ENCODE measurements at regions not wholly inside any gene's neighbourhood (a gene's known extent, or its start where the extent isn't known, plus 50 kb on each side); places are given as distances from the start of the nearest gene placed in this dataset.

- TF ChIP-seq TAF1 (IDR thresholded peaks at IDR 0.05; ENCODE audit: borderline replicate concordance, insufficient read depth, low read length) (no peak), POLR2AphosphoS5 (IDR thresholded peaks at IDR 0.05; ENCODE audit: low read depth, low read length) (no peak)
These were observed 266.4 kb upstream of the RPL38 start for GRCh38 chr17:73936908-73937627.

All from PFSK-1 (cell line).